HG02759 (cell line): ENCODE measurements at regions not wholly inside any gene's neighbourhood (a gene's known extent, or its start where the extent isn't known, plus 50 kb on each side); places are given as distances from the start of the nearest gene placed in this dataset.

Experiments
- ATAC-seq: cut with Tn5 transposase; IDR thresholded peaks from one replicate; pipeline ENCODE4 v1.9.1; 2021; ENCODE audit warnings: mild to moderate bottlenecking, moderate library complexity; ENCODE audit not compliant: unreplicated experiment

- no peak for ATAC-seq
These were observed 114.3 kb downstream of the C1D start for GRCh38 chr2:67948506-67948905.

GRCh38 chr2:67950018-67950417 is 112.8 kb downstream of the C1D start:
- ATAC-seq = no peak

GRCh38 chr2:67950919-67951318 is 111.9 kb downstream of the C1D start:
- no peak for ATAC-seq

GRCh38 chr2:67952066-67952465 is 110.7 kb downstream of the C1D start:
- ATAC-seq = no peak

GRCh38 chr2:67954093-67954748 is 108.6 kb downstream of the C1D start:
- ATAC-seq = no peak

- no peak for ATAC-seq
These were observed 106.8 kb downstream of the C1D start for GRCh38 chr2:67955748-67956603.

GRCh38 chr2:67965246-67965645 is 97.6 kb downstream of the C1D start:
- ATAC-seq = no peak

GRCh38 chr2:67970071-67970470 is 92.7 kb downstream of the C1D start:
- ATAC-seq = no peak

GRCh38 chr2:67970542-67970941 is 92.3 kb downstream of the C1D start:
- no peak for ATAC-seq

GRCh38 chr2:67974559-67975430 is 88.0 kb downstream of the C1D start:
- ATAC-seq = no peak

GRCh38 chr2:67977464-67977863 is 85.3 kb downstream of the C1D start:
- ATAC-seq = no peak

GRCh38 chr2:67982956-67983355 is 79.8 kb downstream of the C1D start:
- no peak for ATAC-seq

- no peak for ATAC-seq
These were observed 78.2 kb downstream of the C1D start for GRCh38 chr2:67984600-67984999.

- ATAC-seq = no peak
These were observed 77.2 kb downstream of the C1D start for GRCh38 chr2:67985586-67985985.

GRCh38 chr2:67986258-67986657 is 76.5 kb downstream of the C1D start:
- ATAC-seq = no peak
